A673 (cell line): ENCODE measurements at regions not wholly inside any gene's neighbourhood (a gene's known extent, or its start where the extent isn't known, plus 50 kb on each side); places are given as distances from the start of the nearest gene placed in this dataset.
"Not testable (repeated sequence)": the region's sequence is repeated elsewhere in the genome, so short reads cannot be mapped to it uniquely, and the experiment has no call there.

ENCODE experiments used
- CTCF ChIP-seq: fragments of 300-800, 200-600 bp; sonication (generic); conservative IDR thresholded peaks from 2 replicates; pipeline ENCODE4 v1.5.1; 2017; ENCODE audit warnings: low read depth, mild to moderate bottlenecking, antibody characterized with exemption, low read length, moderate library complexity, mixed read lengths
- EZH2 ChIP-seq: fragments of 200-600 bp; sonication (generic); IDR thresholded peaks from 2 replicates; pipeline ENCODE4 v1.6.1; 2017; ENCODE audit warnings: borderline replicate concordance, low read depth, mild to moderate bottlenecking, mixed read lengths, antibody characterized with exemption, low read length; ENCODE audit not compliant: poor library complexity, severe bottlenecking

GRCh38 chr3:152216960-152217865 lies 51.5 kb upstream of the MBNL1 start:
- not testable (repeated sequence) for TF ChIP-seq CTCF, EZH2
